BE2C (cell line): ENCODE measurements at regions not wholly inside any gene's neighbourhood (a gene's known extent, or its start where the extent isn't known, plus 50 kb on each side); places are given as distances from the start of the nearest gene placed in this dataset.

Experiments used
- DNase-seq: peaks from one replicate; pipeline ENCODE4 v3.0.0-alpha.2; 2020
- H3K27me3 ChIP-seq: fragments of 250-450 bp; sonication (Bioruptor Pico); 2 replicates; pipeline ENCODE4 v1.5.1; 2020; ENCODE audit warnings: mild to moderate bottlenecking
- H3K36me3 ChIP-seq: fragments of 250-450 bp; sonication (Bioruptor Pico); 2 replicates; pipeline ENCODE4 v1.5.1; 2020; ENCODE audit warnings: mild to moderate bottlenecking
- H3K4me1 ChIP-seq: fragments of 250-450 bp; sonication (Bioruptor Pico); 2 replicates; pipeline ENCODE4 v1.5.1; 2020
- H3K4me3 ChIP-seq: 2 replicates; pipeline ENCODE4 v1.5.1; 2011; ENCODE audit warnings: low read depth, low read length
- H3K9me3 ChIP-seq: fragments of 250-450 bp; sonication (Bioruptor Pico); 2 replicates; pipeline ENCODE4 v1.5.1; 2020
- TF ChIP-seq, protein P1 (sequence below): IDR thresholded peaks from 2 replicates; pipeline ENCODE4 v1.5.1; 2012; ENCODE audit warnings: mild to moderate bottlenecking, low read depth, low read length

DNA sequence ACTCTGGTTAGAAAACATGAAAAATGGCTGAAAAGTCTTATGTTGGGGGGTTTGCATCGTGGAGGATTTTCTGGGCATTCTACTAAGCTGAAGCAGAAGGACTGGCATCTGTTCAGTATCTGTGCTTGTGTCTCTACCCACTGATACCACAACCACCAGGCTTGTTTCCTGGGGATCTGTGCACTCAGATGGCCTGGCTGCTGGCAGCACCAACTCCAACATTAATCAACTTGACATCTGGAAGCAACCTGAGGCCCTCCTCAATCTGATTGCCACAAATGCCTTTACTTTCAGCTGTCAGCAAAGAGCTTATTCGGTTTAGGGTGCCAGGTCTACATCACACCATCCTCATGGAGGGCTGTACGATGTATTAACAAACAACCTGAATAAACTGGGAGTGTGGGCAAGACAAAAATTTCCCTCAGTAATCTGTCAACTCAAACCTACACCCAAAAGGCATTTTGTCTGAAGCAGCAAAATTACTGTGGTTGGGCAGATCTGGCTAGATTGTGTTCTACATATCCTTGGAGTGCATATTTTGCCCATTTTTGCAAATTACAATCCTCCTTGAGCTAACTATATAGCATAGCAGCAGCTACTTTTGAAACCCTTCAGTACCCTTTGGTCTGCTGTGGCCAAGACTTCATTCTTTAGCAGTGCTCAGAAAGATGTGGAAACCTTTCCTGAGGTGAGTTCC lies 74.6 kb downstream of the FOXD1 start:
- Histone ChIP-seq H3K4me3 (no peak overlapping the region), H3K9me3 (no peaks in the 10 kb centered on the region), H3K36me3 (no peaks in the 10 kb centered on the region), H3K4me1 (peaks cover 28% of the 10 kb centered on the region), H3K27me3 (no peaks in the 10 kb centered on the region)
- DNase-seq, result peak; percentile 33
- TF ChIP-seq, protein P1, sequence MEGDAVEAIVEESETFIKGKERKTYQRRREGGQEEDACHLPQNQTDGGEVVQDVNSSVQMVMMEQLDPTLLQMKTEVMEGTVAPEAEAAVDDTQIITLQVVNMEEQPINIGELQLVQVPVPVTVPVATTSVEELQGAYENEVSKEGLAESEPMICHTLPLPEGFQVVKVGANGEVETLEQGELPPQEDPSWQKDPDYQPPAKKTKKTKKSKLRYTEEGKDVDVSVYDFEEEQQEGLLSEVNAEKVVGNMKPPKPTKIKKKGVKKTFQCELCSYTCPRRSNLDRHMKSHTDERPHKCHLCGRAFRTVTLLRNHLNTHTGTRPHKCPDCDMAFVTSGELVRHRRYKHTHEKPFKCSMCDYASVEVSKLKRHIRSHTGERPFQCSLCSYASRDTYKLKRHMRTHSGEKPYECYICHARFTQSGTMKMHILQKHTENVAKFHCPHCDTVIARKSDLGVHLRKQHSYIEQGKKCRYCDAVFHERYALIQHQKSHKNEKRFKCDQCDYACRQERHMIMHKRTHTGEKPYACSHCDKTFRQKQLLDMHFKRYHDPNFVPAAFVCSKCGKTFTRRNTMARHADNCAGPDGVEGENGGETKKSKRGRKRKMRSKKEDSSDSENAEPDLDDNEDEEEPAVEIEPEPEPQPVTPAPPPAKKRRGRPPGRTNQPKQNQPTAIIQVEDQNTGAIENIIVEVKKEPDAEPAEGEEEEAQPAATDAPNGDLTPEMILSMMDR, result no peak

DNA sequence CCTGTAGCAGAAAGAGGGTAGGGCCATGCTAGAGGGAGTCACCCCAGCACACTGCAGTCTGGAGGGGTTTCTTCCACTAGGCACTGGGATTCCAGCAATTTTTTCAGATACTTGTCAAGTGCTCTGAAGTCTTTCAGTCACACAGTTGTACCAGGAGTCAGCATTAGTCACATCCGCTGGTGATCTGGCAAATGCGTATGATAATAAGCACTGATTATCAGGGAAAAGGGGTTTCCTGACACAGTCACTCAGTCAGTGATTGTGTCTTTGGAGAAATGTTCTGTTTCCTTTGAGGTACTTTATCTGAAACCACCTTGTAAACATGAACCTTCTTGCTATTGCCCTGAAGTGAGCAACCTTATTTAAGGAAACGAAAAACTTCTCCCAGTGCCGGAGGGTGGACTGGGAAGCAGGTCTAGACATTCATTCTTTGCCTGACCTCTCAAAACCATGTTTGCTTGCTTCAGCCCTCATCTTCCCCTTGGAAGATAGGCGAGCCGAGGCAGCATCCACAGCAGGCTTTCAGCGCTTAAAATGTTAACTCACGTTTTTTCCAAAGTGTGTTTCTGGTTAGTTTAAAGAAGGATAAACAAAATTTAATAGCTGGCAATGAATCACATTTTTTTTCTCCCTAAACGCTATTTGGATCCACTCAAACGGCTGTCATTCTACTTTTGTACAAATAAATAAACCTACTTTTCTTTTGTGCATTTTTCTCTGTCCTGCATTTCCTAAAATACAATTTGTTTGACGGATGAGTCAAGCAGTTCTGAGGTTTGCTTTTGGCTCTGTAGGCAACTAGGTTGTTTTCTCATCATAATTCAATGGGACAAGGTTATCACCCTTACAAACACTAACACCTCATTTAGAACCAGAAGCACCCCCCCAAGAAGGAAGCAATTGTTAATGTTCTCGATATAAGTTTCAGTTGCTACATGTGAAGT lies 77.7 kb downstream of the FOXD1 start:
- H3K4me1 ChIP-seq, result peaks cover 16% of the 10 kb centered on the region
- H3K27me3 ChIP-seq, result no peaks in the 10 kb centered on the region
- H3K4me3 ChIP-seq, result no peak overlapping the region
- peak; percentile 25 for DNase-seq
- TF ChIP-seq, protein P1, result no peak
- H3K36me3 ChIP-seq, result no peaks in the 10 kb centered on the region
- H3K9me3 ChIP-seq, result no peaks in the 10 kb centered on the region

DNA sequence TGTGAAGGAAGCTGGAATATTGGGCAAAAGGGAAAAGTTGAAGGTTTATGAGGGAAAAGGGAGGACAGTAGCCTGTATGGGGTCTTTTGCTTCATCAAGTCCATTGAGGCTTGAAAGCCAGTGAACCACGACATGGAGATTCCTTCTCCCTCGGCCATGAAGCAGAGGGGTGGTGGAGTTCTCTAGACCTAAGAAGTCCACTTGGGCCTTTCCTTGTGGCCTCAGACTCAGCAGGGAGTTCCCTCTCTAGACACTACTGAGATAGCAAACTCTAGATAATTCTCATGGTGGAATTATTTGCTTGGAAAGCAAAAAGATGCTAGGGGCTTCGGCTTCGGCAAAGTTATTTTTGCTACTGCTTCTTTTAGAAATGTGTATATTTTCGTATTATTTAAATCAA lies 78.5 kb downstream of the FOXD1 start:
- no peaks in the 10 kb centered on the region for H3K9me3 ChIP-seq
- TF ChIP-seq, protein P1, result no peak
- no peak for DNase-seq
- H3K27me3 ChIP-seq, result no peaks in the 10 kb centered on the region
- H3K36me3 ChIP-seq, result no peaks in the 10 kb centered on the region
- no peak overlapping the region for H3K4me3 ChIP-seq
- H3K4me1 ChIP-seq, result peaks cover 11% of the 10 kb centered on the region

DNA sequence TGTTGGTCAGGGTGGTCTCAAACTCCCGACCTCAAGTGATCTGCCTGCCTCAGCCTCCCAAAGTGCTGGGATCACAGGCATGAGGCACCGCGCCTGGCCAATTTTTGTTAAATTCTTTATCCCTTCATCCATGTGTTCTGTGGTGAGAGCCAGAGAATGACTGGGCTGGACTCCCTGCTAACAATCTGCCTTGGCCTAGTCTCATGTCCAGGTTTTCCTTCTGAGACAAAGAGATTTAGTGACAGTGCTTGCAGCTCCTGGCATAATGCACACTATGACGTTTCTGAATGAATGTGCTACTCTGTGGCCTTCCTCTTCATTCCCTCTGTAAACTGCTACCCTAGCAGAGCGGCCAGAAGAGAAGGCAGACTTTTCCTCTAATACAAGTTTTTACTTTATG lies 79.3 kb downstream of the FOXD1 start:
- no peak overlapping the region for H3K4me3 ChIP-seq
- peaks cover 6% of the 10 kb centered on the region for H3K4me1 ChIP-seq
- no peaks in the 10 kb centered on the region for H3K27me3 ChIP-seq
- no peaks in the 10 kb centered on the region for H3K36me3 ChIP-seq
- no peaks in the 10 kb centered on the region for H3K9me3 ChIP-seq
- TF ChIP-seq, protein P1, result no peak
- no peak for DNase-seq

DNA sequence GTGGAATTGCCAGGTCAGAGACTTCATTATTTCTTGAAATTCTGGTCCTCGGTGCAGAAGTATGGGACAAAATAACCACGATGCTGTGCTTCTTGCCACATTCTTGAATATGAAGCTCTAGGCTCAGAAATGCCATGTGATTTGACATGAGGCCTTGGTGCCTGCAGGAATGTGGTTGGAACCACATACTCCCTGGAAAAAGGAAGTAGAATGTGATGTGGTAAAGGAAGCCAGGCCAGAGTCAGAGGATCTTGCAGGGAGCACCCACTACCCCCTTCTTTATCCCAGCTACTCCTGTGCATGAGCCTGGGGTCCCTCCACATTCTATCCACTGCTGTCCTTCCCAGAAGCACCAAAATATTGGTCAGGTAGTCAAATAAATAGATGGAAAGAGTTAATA lies 80.9 kb downstream of the FOXD1 start:
- DNase-seq, result no peak
- H3K4me1 ChIP-seq, result peaks cover 3% of the 10 kb centered on the region
- H3K36me3 ChIP-seq, result no peaks in the 10 kb centered on the region
- TF ChIP-seq, protein P1, result no peak
- H3K9me3 ChIP-seq, result no peaks in the 10 kb centered on the region
- no peak overlapping the region for H3K4me3 ChIP-seq
- H3K27me3 ChIP-seq, result no peaks in the 10 kb centered on the region
